ENCODE measurements at regions not wholly inside any gene's neighbourhood (a gene's known extent, or its start where the extent isn't known, plus 50 kb on each side); places are given as distances from the start of the nearest gene placed in this dataset.

- TF ChIP-seq RCOR2 (CRISPR knock-in tag; IDR thresholded peaks at IDR 0.05): no peak
Observed at GRCh38 chr15:94848054-94848453, 616.7 kb downstream of the MCTP2 start (continued).

DNA sequence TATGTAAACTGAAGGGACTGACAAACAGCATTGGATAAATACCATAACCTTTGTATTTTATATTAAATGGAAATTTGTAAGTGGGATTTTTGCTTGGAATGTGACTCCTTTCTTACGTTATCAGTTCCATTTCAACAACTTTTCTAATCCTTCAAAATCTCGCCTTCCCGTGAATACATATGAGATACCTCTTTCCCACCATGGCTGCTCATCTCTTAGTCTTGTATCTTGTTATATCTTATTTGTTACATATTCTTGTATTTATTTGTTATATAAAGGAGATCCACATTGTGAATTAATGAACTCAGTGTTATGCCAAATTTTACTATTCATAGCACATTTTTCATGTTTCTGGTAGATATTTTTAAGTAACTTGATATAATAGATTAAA, 623.7 kb downstream of the MCTP2 start:
- H3K36me3 ChIP-seq (replicated peaks in 1 of 2; ENCODE audit: control insufficient read depth in 1 of 2, insufficient read depth in 2 of 2, low read length in 2 of 2): no peaks in the 10 kb centered on the region
- ATAC-seq: no peak
- H3K79me2 ChIP-seq (ENCODE audit: insufficient read depth, low read length): no peaks in the 10 kb centered on the region
- no peak for DNase-seq (ENCODE audit: low spot score)
- intact Hi-C loops (cut with micrococcal nuclease; ENCODE audit: unreplicated experiment) (no loop called here), in situ Hi-C loops (cut with HindIII; ENCODE audit: extremely low pct_ligation_motif_present, low pct_unique_long_range_greater_than_20kb) (no loop called here)
- no peak overlapping the region for H3K4me3 ChIP-seq (replicated peaks in 1 of 3; ENCODE audit: insufficient read depth in 1 of 3, low read depth in 2 of 3, low read length in 3 of 3)
- H2AFZ ChIP-seq (ENCODE audit: low read length): no peak overlapping the region
- H4K20me1 ChIP-seq (ENCODE audit: insufficient read depth, low read length): no peaks in the 10 kb centered on the region
- no peaks in the 10 kb centered on the region for H3K27me3 ChIP-seq (ENCODE audit: control insufficient read depth in 1 of 2, insufficient read depth in 2 of 2, low read length in 2 of 2)
- H3K27ac ChIP-seq (ENCODE audit: extremely low read length, insufficient read depth, low read length): no peak overlapping the region
- WGBS (ENCODE audit: low lambda C conversion rate): 68% methylated on average over 3 of the region's 3 CpGs
- FAIRE-seq: no peak
- BruUV-seq (replicated peaks): no TSS peak
- peaks cover 8% of the 10 kb centered on the region; the same call in 1 of the 2 replicates for H3K4me1 ChIP-seq (ENCODE audit: insufficient read depth, low read length)
- CTCF ChIA-PET (ENCODE audit: low intra/inter-chr PET ratio, low total read pairs): no interaction called here
- POLR2A ChIA-PET: interaction anchor here (1.4 kb wide), 1 partner anchor 10 kb away, joined by 3 read pairs; no protein-coding TSS in a partner anchor
- H3K4me2 ChIP-seq (ENCODE audit: low read depth, low read length): no peak overlapping the region
- H3K9ac ChIP-seq (ENCODE audit: insufficient read depth, low read depth, low read length): no peak overlapping the region
- no peaks in the 10 kb centered on the region for H3K9me3 ChIP-seq (ENCODE audit: low read length)
- TF ChIP-seq, protein P1, sequence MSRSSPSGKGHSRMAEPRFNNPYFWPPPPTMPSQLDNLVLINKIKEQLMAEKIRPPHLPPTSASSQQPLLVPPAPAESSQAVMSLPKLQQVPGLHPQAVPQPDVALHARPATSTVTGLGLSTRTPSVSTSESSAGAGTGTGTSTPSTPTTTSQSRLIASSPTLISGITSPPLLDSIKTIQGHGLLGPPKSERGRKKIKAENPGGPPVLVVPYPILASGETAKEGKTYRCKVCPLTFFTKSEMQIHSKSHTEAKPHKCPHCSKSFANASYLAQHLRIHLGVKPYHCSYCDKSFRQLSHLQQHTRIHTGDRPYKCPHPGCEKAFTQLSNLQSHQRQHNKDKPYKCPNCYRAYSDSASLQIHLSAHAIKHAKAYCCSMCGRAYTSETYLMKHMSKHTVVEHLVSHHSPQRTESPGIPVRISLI (CRISPR knock-in tag; IDR thresholded peaks at IDR 0.05; ENCODE audit: borderline replicate concordance): no peak
- TF ChIP-seq, protein P2, sequence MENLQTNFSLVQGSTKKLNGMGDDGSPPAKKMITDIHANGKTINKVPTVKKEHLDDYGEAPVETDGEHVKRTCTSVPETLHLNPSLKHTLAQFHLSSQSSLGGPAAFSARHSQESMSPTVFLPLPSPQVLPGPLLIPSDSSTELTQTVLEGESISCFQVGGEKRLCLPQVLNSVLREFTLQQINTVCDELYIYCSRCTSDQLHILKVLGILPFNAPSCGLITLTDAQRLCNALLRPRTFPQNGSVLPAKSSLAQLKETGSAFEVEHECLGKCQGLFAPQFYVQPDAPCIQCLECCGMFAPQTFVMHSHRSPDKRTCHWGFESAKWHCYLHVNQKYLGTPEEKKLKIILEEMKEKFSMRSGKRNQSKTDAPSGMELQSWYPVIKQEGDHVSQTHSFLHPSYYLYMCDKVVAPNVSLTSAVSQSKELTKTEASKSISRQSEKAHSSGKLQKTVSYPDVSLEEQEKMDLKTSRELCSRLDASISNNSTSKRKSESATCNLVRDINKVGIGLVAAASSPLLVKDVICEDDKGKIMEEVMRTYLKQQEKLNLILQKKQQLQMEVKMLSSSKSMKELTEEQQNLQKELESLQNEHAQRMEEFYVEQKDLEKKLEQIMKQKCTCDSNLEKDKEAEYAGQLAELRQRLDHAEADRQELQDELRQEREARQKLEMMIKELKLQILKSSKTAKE (CRISPR knock-in tag; IDR thresholded peaks at IDR 0.05; ENCODE audit: borderline replicate concordance): no peak
- TF ChIP-seq MIXL1 (CRISPR knock-in tag; IDR thresholded peaks at IDR 0.05): no peak
- TF ChIP-seq TFDP1 (CRISPR knock-in tag; IDR thresholded peaks at IDR 0.05; ENCODE audit: borderline replicate concordance): no peak
- TF ChIP-seq KAT7 (CRISPR knock-in tag; IDR thresholded peaks at IDR 0.05; ENCODE audit: borderline replicate concordance): no peak
- TF ChIP-seq POLR2AphosphoS5 (IDR thresholded peaks at IDR 0.05; ENCODE audit: low read depth, low read length): no peak
- no peak for TF ChIP-seq NR2F6 (IDR thresholded peaks at IDR 0.05)
- no peak for TF ChIP-seq NR2F6 (CRISPR knock-in tag; IDR thresholded peaks at IDR 0.05)
- no peak for TF ChIP-seq MTERF4 (CRISPR knock-in tag; IDR thresholded peaks at IDR 0.05)
- TF ChIP-seq ZFP41 (CRISPR knock-in tag; IDR thresholded peaks at IDR 0.05; ENCODE audit: borderline replicate concordance): no peak
- no peak for TF ChIP-seq PREB (CRISPR knock-in tag; IDR thresholded peaks at IDR 0.05)
- no peak for TF ChIP-seq PHF20 (CRISPR knock-in tag; IDR thresholded peaks at IDR 0.05)
- no peak for TF ChIP-seq HINFP (CRISPR knock-in tag; IDR thresholded peaks at IDR 0.05; ENCODE audit: low read depth)
- TF ChIP-seq TFAP4 (IDR thresholded peaks at IDR 0.05; ENCODE audit: borderline replicate concordance, low read depth): no peak
- TF ChIP-seq FOXA3 (CRISPR knock-in tag; IDR thresholded peaks at IDR 0.05): no peak
